ENCODE measurements at regions not wholly inside any gene's neighbourhood (a gene's known extent, or its start where the extent isn't known, plus 50 kb on each side); places are given as distances from the start of the nearest gene placed in this dataset.

- Mint-ChIP-seq H3K9me3 (peaks cover 0 to 12% (median 4%) of the 10 kb centered on the region in 9 donors), H3K27me3 (peaks cover 0 to 20% (median 4%) of the 10 kb centered on the region in 5 donors), H3K4me1 (no peaks in the 10 kb centered on the region), H3K36me3 (peaks cover 0 to 12% (median 5%) of the 10 kb centered on the region in 3 donors), H3K27ac (peak overlapping the region in 2 of 10 donors; percentile 22 to 28), H3K4me3 (no peak overlapping the region)
- ATAC-seq (no peak), DNase-seq (no peak)
- POLR2A ChIA-PET = no interaction called here
Observed at GRCh38 chr11:95498722-95499425, 267.9 kb upstream of the SESN3 start.

GRCh38 chr11:95496901-95497300 is 265.9 kb upstream of the SESN3 start:
- Mint-ChIP-seq H3K4me1 (no peaks in the 10 kb centered on the region), H3K36me3 (peaks cover 0 to 12% (median 5%) of the 10 kb centered on the region in 3 donors), H3K27ac (peak overlapping the region in 1 of 10 donors; percentile 37), H3K27me3 (peaks cover 0 to 9% (median 2%) of the 10 kb centered on the region in 5 donors), H3K9me3 (peaks cover 0 to 15% (median 5%) of the 10 kb centered on the region in 9 donors), H3K4me3 (no peak overlapping the region)
- no peak for DNase-seq
- POLR2A ChIA-PET = no interaction called here
- no peak for ATAC-seq

GRCh38 chr11:95495706-95496105 is 264.7 kb upstream of the SESN3 start:
- DNase-seq (no peak), ATAC-seq (no peak)
- H3K9me3 Mint-ChIP-seq = peaks cover 0 to 23% (median 8%) of the 10 kb centered on the region in 9 donors
- no peaks in the 10 kb centered on the region for H3K4me1 Mint-ChIP-seq
- peaks cover 0 to 12% (median 6%) of the 10 kb centered on the region in 3 donors for H3K36me3 Mint-ChIP-seq
- peaks cover 0 to 9% (median 2%) of the 10 kb centered on the region in 5 donors for H3K27me3 Mint-ChIP-seq
- H3K27ac Mint-ChIP-seq = peak overlapping the region in 2 of 10 donors; percentile 7 to 49
- POLR2A ChIA-PET = no interaction called here
- no peak overlapping the region for H3K4me3 Mint-ChIP-seq

DNA sequence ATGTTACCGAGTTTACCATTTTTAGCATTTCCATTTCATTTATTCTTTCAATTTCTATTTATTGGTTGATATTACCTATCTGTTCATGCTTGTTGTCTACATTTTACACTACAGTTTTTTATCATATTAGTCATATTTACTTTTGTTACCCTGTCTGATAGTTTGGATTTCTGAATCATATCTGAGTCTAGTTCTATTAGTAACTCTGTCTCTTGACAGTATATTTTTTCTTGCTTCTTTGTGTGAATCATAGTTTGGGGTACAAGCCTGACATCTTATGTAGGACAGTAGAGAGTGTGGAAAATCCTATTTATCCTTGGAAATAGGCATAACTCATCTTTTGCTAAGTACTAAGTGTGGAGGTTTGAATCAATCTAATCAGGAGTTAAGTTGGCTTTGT is 263.9 kb upstream of the SESN3 start:
- H3K4me3 Mint-ChIP-seq = no peak overlapping the region
- DNase-seq (no peak), ATAC-seq (no peak)
- H3K36me3 Mint-ChIP-seq = peaks cover 0 to 12% (median 9%) of the 10 kb centered on the region in 3 donors
- H3K27me3 Mint-ChIP-seq = peaks cover 0 to 9% (median 2%) of the 10 kb centered on the region in 5 donors
- H3K9me3 Mint-ChIP-seq = peaks cover 0 to 31% (median 8%) of the 10 kb centered on the region in 9 donors
- POLR2A ChIA-PET = no interaction called here
- no peaks in the 10 kb centered on the region for H3K4me1 Mint-ChIP-seq
- no peak overlapping the region for H3K27ac Mint-ChIP-seq

DNA sequence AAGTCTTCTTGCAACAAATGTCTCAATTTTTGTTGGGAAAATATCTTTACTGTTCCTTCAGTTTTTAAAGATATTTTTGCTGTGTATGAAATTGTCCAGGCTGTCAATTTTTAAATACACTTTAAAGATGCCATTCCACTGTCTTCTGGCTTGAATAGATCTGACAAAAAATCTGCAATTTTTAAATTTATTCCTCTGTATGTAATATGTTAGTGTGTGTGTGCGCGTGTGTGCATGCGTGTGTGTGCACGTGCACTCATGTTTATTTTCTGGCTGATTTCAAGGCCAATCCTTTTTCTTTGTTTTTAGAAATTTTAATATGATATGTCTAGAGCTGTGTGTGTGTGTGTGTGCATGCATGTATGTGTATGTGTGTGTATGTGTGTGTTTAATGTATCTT is 263.2 kb upstream of the SESN3 start:
- peaks cover 0 to 12% (median 9%) of the 10 kb centered on the region in 3 donors for H3K36me3 Mint-ChIP-seq
- DNase-seq (no peak), ATAC-seq (no peak)
- no peak overlapping the region for H3K4me3 Mint-ChIP-seq
- no peaks in the 10 kb centered on the region for H3K4me1 Mint-ChIP-seq
- peaks cover 0 to 6% (median 2%) of the 10 kb centered on the region in 5 donors for H3K27me3 Mint-ChIP-seq
- POLR2A ChIA-PET = no interaction called here
- peaks cover 0 to 31% (median 10%) of the 10 kb centered on the region in 9 donors for H3K9me3 Mint-ChIP-seq
- H3K27ac Mint-ChIP-seq = no peak overlapping the region

- DNase-seq (no peak), ATAC-seq (no peak)
- H3K9me3 Mint-ChIP-seq = peaks cover 0 to 31% (median 10%) of the 10 kb centered on the region in 9 donors
- no peak overlapping the region for H3K27ac Mint-ChIP-seq
- POLR2A ChIA-PET = no interaction called here
- H3K36me3 Mint-ChIP-seq = peaks cover 0 to 12% (median 9%) of the 10 kb centered on the region in 3 donors
- no peak overlapping the region for H3K4me3 Mint-ChIP-seq
- peaks cover 0 to 2% (median 0%) of the 10 kb centered on the region in 5 donors for H3K27me3 Mint-ChIP-seq
- peaks cover 0 to 5% (median 0%) of the 10 kb centered on the region in 4 donors for H3K4me1 Mint-ChIP-seq
Observed at GRCh38 chr11:95490625-95491024, 259.6 kb upstream of the SESN3 start.

- peaks cover 0 to 5% (median 0%) of the 10 kb centered on the region in 4 donors for H3K4me1 Mint-ChIP-seq
- POLR2A ChIA-PET = no interaction called here
- DNase-seq = no peak
- H3K27me3 Mint-ChIP-seq = peaks cover 0 to 2% (median 0%) of the 10 kb centered on the region in 5 donors
- no peak for ATAC-seq
- no peak overlapping the region for H3K4me3 Mint-ChIP-seq
- peaks cover 0 to 19% (median 4%) of the 10 kb centered on the region in 9 donors for H3K9me3 Mint-ChIP-seq
- H3K27ac Mint-ChIP-seq = no peak overlapping the region
- peaks cover 0 to 4% (median 0%) of the 10 kb centered on the region in 3 donors for H3K36me3 Mint-ChIP-seq
Observed at GRCh38 chr11:95487938-95488337, 256.9 kb upstream of the SESN3 start.

DNA sequence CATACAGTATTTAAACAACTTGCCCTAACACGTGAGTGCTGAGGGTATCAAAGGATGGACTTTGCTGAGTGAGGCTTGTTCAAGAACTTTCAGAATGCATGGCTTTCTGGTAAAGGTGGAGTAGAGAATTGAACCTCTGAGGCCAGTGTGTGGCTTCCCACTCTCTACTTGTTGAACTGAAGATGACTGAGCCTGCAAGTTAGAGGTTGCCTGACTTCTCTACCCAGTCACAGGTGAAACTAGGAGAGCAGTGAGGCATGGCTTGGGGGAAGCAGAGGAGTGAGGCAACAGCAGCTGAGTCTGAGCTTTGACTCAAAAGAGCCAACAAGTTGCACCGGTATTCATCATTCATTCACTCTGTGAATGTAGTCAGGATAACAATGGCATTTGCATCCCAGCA is 256.4 kb upstream of the SESN3 start:
- no peak for DNase-seq
- peaks cover 0 to 19% (median 4%) of the 10 kb centered on the region in 9 donors for H3K9me3 Mint-ChIP-seq
- peak overlapping the region in 1 of 10 donors; percentile 42 for H3K27ac Mint-ChIP-seq
- H3K4me1 Mint-ChIP-seq = peaks cover 0 to 5% (median 0%) of the 10 kb centered on the region in 4 donors
- POLR2A ChIA-PET = no interaction called here
- peaks cover 0 to 4% (median 0%) of the 10 kb centered on the region in 3 donors for H3K36me3 Mint-ChIP-seq
- H3K27me3 Mint-ChIP-seq = no peaks in the 10 kb centered on the region
- no peak for ATAC-seq
- no peak overlapping the region for H3K4me3 Mint-ChIP-seq

DNA sequence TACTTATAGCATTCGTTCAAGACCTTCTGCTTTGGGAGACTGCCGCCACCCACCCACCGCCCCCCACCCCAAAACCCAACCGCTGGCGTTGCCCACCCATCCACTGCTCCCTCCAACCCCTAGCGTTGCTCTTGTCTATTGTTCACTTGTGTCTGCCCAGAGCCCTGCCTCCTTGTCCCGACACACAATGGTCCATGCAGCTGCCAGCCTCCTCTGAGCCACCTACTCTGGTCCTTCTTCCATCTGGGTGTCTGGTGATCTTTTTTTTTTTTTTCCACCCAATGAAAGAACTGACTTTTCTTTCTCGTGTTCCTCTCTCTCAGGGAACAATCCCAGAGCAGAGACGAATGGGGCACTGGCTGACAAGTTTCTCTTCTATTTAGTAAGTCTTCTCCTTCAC is 256.0 kb upstream of the SESN3 start:
- peak overlapping the region in 1 of 10 donors; percentile 42 for H3K27ac Mint-ChIP-seq
- no peaks in the 10 kb centered on the region for H3K27me3 Mint-ChIP-seq
- H3K4me3 Mint-ChIP-seq = no peak overlapping the region
- peaks cover 0 to 4% (median 0%) of the 10 kb centered on the region in 3 donors for H3K36me3 Mint-ChIP-seq
- POLR2A ChIA-PET = no interaction called here
- peaks cover 0 to 18% (median 4%) of the 10 kb centered on the region in 9 donors for H3K9me3 Mint-ChIP-seq
- DNase-seq = no peak
- H3K4me1 Mint-ChIP-seq = peaks cover 0 to 5% (median 0%) of the 10 kb centered on the region in 4 donors
- no peak for ATAC-seq

DNA sequence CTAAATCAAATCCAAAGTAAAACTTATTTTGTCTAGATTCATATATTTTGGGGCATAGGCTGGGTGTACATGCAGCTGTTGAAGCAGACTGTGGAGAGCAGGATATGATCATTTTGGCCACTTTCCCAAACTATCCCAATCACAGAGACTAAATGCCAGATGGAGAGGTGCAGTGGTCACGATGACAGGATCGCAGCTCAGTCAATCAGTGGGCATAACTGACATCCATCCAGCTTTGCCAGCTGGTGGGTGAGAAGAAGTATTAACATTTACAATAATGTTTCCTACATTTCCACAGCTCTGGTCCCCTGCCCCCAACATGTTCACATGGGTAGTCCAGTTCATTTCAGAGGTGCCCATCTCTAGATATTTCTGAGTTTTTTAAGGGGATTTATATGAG is 255.5 kb upstream of the SESN3 start:
- Mint-ChIP-seq H3K27me3 (no peaks in the 10 kb centered on the region), H3K4me3 (no peak overlapping the region), H3K9me3 (peaks cover 0 to 13% (median 4%) of the 10 kb centered on the region in 9 donors), H3K36me3 (peaks cover 0 to 4% (median 0%) of the 10 kb centered on the region in 3 donors), H3K27ac (no peak overlapping the region), H3K4me1 (peaks cover 0 to 5% (median 0%) of the 10 kb centered on the region in 4 donors)
- DNase-seq (no peak), ATAC-seq (no peak)
- POLR2A ChIA-PET = no interaction called here

DNA sequence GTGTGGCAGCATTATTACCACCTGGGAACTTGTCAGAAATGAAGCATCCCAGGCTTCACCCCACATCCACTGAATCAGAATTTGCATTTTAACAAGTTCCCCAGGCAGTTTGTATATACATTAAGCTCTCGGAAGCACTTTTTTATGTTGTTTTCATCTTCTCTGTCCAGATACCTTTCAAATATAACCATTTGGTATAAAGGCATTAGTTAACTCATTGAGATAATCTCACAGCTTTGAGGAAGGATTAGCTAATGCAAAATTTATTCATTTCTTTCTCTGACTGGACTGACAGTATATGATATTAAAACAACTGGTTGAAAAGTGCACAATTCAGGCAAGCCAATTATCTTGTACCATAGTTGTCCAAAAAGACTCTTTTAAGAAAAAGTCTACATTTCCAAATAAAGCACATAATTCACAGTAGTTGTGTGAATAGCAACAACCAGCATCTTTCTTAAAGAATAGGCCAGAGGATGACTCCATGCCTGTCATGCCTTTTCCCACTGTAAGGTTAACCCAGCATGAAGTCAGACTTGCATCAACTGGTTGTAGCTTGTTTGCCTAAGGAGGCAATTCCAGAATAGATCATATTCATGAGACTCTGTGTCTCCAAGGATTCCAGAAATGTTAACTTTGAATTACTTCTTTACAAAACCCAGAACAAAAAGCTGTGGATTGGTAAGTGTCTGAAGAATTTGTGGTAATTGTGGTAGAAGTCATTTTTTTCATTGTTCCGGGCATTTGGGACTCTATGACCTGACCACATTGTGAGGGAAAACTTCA is 254.3 kb upstream of the SESN3 start:
- Mint-ChIP-seq H3K27ac (no peak overlapping the region), H3K4me3 (no peak overlapping the region), H3K4me1 (peaks cover 0 to 5% (median 0%) of the 10 kb centered on the region in 4 donors), H3K9me3 (peaks cover 0 to 4% (median 0%) of the 10 kb centered on the region in 9 donors), H3K27me3 (no peaks in the 10 kb centered on the region), H3K36me3 (no peaks in the 10 kb centered on the region)
- ATAC-seq (no peak), DNase-seq (no peak)
- POLR2A ChIA-PET = no interaction called here

DNA sequence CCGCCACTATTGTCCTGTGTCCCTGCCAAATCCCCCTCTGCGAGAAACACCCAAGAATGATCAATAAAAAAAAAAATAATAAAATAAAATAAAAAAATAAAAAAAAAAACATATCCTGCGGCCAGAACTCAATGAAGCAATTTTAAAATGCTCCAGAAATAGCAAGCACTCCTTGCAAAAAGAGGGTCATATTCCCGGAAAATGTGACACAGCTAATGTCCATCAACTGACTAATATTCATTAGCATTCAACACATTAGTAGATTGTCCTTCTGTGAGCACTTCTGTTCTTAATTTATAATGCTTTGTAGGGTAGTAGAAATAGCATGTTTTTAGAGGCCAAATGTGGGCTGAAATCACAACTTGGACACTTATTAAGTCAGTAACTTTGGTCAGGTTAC is 252.3 kb upstream of the SESN3 start:
- Mint-ChIP-seq H3K27me3 (no peaks in the 10 kb centered on the region), H3K4me1 (peaks cover 0 to 5% (median 0%) of the 10 kb centered on the region in 4 donors), H3K36me3 (no peaks in the 10 kb centered on the region), H3K4me3 (no peak overlapping the region), H3K27ac (no peak overlapping the region), H3K9me3 (peaks cover 0 to 3% (median 0%) of the 10 kb centered on the region in 9 donors)
- ATAC-seq (no peak), DNase-seq (no peak)
- POLR2A ChIA-PET = no interaction called here

GRCh38 chr11:95478003-95478402 is 247.0 kb upstream of the SESN3 start:
- H3K4me1 Mint-ChIP-seq = peaks cover 0 to 2% (median 0%) of the 10 kb centered on the region in 4 donors
- no peaks in the 10 kb centered on the region for H3K9me3 Mint-ChIP-seq
- H3K27ac Mint-ChIP-seq = no peak overlapping the region
- no peak overlapping the region for H3K4me3 Mint-ChIP-seq
- DNase-seq (no peak), ATAC-seq (no peak)
- peaks cover 0 to 1% (median 0%) of the 10 kb centered on the region in 5 donors for H3K27me3 Mint-ChIP-seq
- POLR2A ChIA-PET = no interaction called here
- H3K36me3 Mint-ChIP-seq = no peaks in the 10 kb centered on the region
